A549 (cell line): ENCODE measurements at regions not wholly inside any gene's neighbourhood (a gene's known extent, or its start where the extent isn't known, plus 50 kb on each side); places are given as distances from the start of the nearest gene placed in this dataset.

Source experiments
- ATAC-seq, 2 experiments: fragments of 200-7000 bp in 1 of 2; fragments of >200 bp in 1 of 2; cut with Nextera tagmentation in 1 of 2; cut with Tn5 transposase in 1 of 2; 3 replicates each; pipeline versions ENCODE4 v1.8.0 to v1.9.1; 2018 to 2020; ENCODE audit warnings: mild to moderate bottlenecking in 1 of 2, moderate library complexity in 1 of 2
- CTCF ChIA-PET: fragments of 300-600 bp; sonication (Branson Sonifier 250); formaldehyde crosslinking; extraction: SDS; loops from one replicate; lab custom pipeline; 2021; ENCODE audit warnings: antibody characterized with exemption, inconsistent platforms; lab: Yijun Ruan, JAX
- POLR2A ChIA-PET: fragments of 350-600 bp; formaldehyde crosslinking; extraction: SDS; loops from one replicate; lab custom pipeline; 2021; ENCODE audit warnings: antibody characterized with exemption, inconsistent platforms; lab: Yijun Ruan, JAX
- DNase-seq, 2 experiments: peaks; one replicate each; pipeline versions ENCODE4 v3.0.0 to v3.0.0-alpha.2; 2011 to 2016; ENCODE audit warnings: low read depth in 1 of 2, low spot score in 1 of 2
- FAIRE-seq: peaks from 2 replicates; lab custom pipeline; 2011; peaks lifted over from hg19 to GRCh38; lab: Jason Lieb, UNC
- H3K27ac ChIP-seq, 2 experiments: fragments of >200 bp; sonication (Bioruptor Twin); formaldehyde crosslinking; 3 replicates each; pipeline ENCODE4 v1.5.1; 2016 to 2017
- H3K4me1 ChIP-seq: fragments of >200 bp; sonication (Bioruptor Twin); formaldehyde crosslinking; 3 replicates; pipeline ENCODE4 v1.6.1; 2016
- H3K4me2 ChIP-seq: fragments of >200 bp; sonication (Bioruptor Twin); formaldehyde crosslinking; 3 replicates; pipeline ENCODE4 v1.6.1; 2016
- H3K4me3 ChIP-seq: fragments of >200 bp; sonication (Bioruptor Twin); formaldehyde crosslinking; 3 replicates; pipeline ENCODE4 v1.5.1; 2016
- H3K9me3 ChIP-seq: fragments of >200 bp; sonication (Bioruptor Twin); formaldehyde crosslinking; 3 replicates; pipeline ENCODE4 v1.6.1; 2016
- CBX2 ChIP-seq: fragments of 200-600 bp; sonication (generic); IDR thresholded peaks from 2 replicates; pipeline ENCODE4 v1.6.1; 2016; ENCODE audit warnings: low read depth, mild to moderate bottlenecking, borderline replicate concordance
- CBX8 ChIP-seq: fragments of 200-600 bp; sonication (generic); IDR thresholded peaks from 2 replicates; pipeline ENCODE4 v1.6.1; 2016
- CEBPB ChIP-seq, 2 experiments: fragments of >200 bp in 1 of 2; sonication (Bioruptor Twin) in 1 of 2; formaldehyde crosslinking in 1 of 2; IDR thresholded peaks; 2 replicates each; pipeline ENCODE4 v1.6.1; 2012 to 2016
- CHD2 ChIP-seq: fragments of 150-350 bp; IDR thresholded peaks from 2 replicates; pipeline ENCODE4 v1.6.1; 2014; ENCODE audit warnings: low read length; ENCODE audit not compliant: partially characterized antibody
- EHF ChIP-seq: fragments of 250-450 bp; sonication (Bioruptor Pico); IDR thresholded peaks from 2 replicates; pipeline ENCODE4 v1.5.0; 2020; ENCODE audit warnings: mild to moderate bottlenecking
- EHMT2 ChIP-seq: fragments of 200-600 bp; sonication (generic); IDR thresholded peaks from 2 replicates; pipeline ENCODE4 v1.6.1; 2016; ENCODE audit warnings: antibody characterized with exemption, low read depth, mild to moderate bottlenecking, moderate library complexity
- EP300 ChIP-seq, 2 experiments: fragments of >200 bp; sonication (Bioruptor Twin); formaldehyde crosslinking; IDR thresholded peaks; 2 replicates in 1 of 2; 3 replicates in 1 of 2; pipeline ENCODE4 v1.6.1; 2016 to 2017
- FOSB ChIP-seq: fragments of 250-450 bp; sonication (Bioruptor Pico); IDR thresholded peaks from 2 replicates; pipeline ENCODE4 v1.5.0; 2020; ENCODE audit warnings: mild to moderate bottlenecking, moderate library complexity
- HES2 ChIP-seq: fragments of >200 bp; sonication (Bioruptor Twin); formaldehyde crosslinking; IDR thresholded peaks from 2 replicates; pipeline ENCODE4 v1.6.1; 2016
- JUNB ChIP-seq: fragments of >200 bp; sonication (Bioruptor Twin); formaldehyde crosslinking; IDR thresholded peaks from 2 replicates; pipeline ENCODE4 v1.6.1; 2016
- MAFK ChIP-seq: fragments of 450-650 bp; IDR thresholded peaks from 2 replicates; pipeline ENCODE4 v1.6.1; 2014; ENCODE audit not compliant: partially characterized antibody
- POLR2AphosphoS2 ChIP-seq: conservative IDR thresholded peaks from 2 replicates; pipeline ENCODE4 v1.6.1; 2012; ENCODE audit warnings: low read length, improper control_type of control experiment, inconsistent platforms
- REST ChIP-seq: fragments of 200-600 bp; sonication (generic); IDR thresholded peaks from 2 replicates; pipeline ENCODE4 v1.6.1; 2016; ENCODE audit warnings: antibody characterized with exemption, mild to moderate bottlenecking, moderate library complexity
- RNF2 ChIP-seq: fragments of 200-600 bp; sonication (generic); IDR thresholded peaks from 2 replicates; pipeline ENCODE4 v1.6.1; 2016; ENCODE audit warnings: low read depth, mild to moderate bottlenecking, antibody characterized with exemption, moderate library complexity, borderline replicate concordance
- USF2 ChIP-seq: fragments of 450-650 bp; IDR thresholded peaks from 2 replicates; pipeline ENCODE4 v1.6.1; 2014; ENCODE audit warnings: antibody characterized with exemption
- ZSCAN20 ChIP-seq: fragments of 250-450 bp; sonication (Bioruptor Pico); IDR thresholded peaks from 2 replicates; pipeline ENCODE4 v1.8.0; 2022; ENCODE audit warnings: mild to moderate bottlenecking, moderate library complexity
- WGBS: methylation state at CpG from one replicate; pipeline ENCODE4 v1.1.6; 2017; ENCODE audit errors: missing lambda C conversion rate; 5-methylcytosine and 5-hydroxymethylcytosine counted together

- POLR2A ChIA-PET: no interaction called here
- Histone ChIP-seq H3K4me3 (no peak overlapping the region), H3K4me1 (peaks cover 11% of the 10 kb centered on the region; the same call in 2 of the 3 replicates), H3K27ac (peak overlapping the region; percentile 61 to 75), H3K9me3 (peaks cover 15% of the 10 kb centered on the region; the same call in 2 of the 3 replicates), H3K4me2 (no peak overlapping the region; the same call in 2 of the 3 replicates)
- 53% methylated on average over 4 of the region's 4 CpGs for WGBS
- no peak for DNase-seq
- TF ChIP-seq REST (no peak), EHF (no peak), CEBPB (IDR thresholded peaks at IDR 0.05) (0 out of 4 replicates have a peak, but pooled peaks of 1 of the 2 experiments have one; percentile 13), RNF2 (no peak), CHD2 (no peak), USF2 (no peak)
- no peak for FAIRE-seq
- CTCF ChIA-PET: interaction anchor here (1.1 kb wide), 1 partner anchor 57 kb away, joined by 3 read pairs; no protein-coding TSS in a partner anchor
- ATAC-seq: no peak
These were observed 536.8 kb downstream of the MIAT start for GRCh38 chr22:27194096-27194748.

GRCh38 chr22:27195094-27195493, 537.7 kb downstream of the MIAT start:
- Histone ChIP-seq H3K4me2 (no peak overlapping the region), H3K4me1 (peaks cover 11% of the 10 kb centered on the region; the same call in 2 of the 3 replicates), H3K27ac (peak overlapping the region in 1 of 2 experiments; percentile 75; a peak in 4 of 6 replicates), H3K4me3 (no peak overlapping the region), H3K9me3 (peaks cover 15% of the 10 kb centered on the region; the same call in 2 of the 3 replicates)
- ChIA-PET CTCF (interaction anchor here (1.1 kb wide), 1 partner anchor 58 kb away, joined by 3 read pairs; no protein-coding TSS in a partner anchor), POLR2A (no interaction called here)
- no peak for FAIRE-seq
- no peak for DNase-seq
- ATAC-seq: no peak
- 90% methylated on average over 17 of the region's 20 CpGs for WGBS
- TF ChIP-seq CBX2 (no peak), MAFK (no peak), CBX8 (no peak), JUNB (no peak), EP300 (IDR thresholded peaks at IDR 0.05) (no peak)

GRCh38 chr22:27195494-27195893, 538.1 kb downstream of the MIAT start:
- Histone ChIP-seq H3K4me2 (no peak overlapping the region), H3K9me3 (peaks cover 15% of the 10 kb centered on the region; the same call in 2 of the 3 replicates), H3K4me1 (peaks cover 11% of the 10 kb centered on the region; the same call in 2 of the 3 replicates), H3K4me3 (no peak overlapping the region), H3K27ac (peak overlapping the region in 1 of 2 experiments; percentile 75; a peak in 4 of 6 replicates)
- ATAC-seq (no peak), DNase-seq (no peak), FAIRE-seq (no peak)
- WGBS: 85% methylated on average over 5 of the region's 5 CpGs
- CTCF ChIA-PET: interaction anchor here (1.1 kb wide), 1 partner anchor 58 kb away, joined by 3 read pairs; no protein-coding TSS in a partner anchor
- POLR2A ChIA-PET: no interaction called here
- TF ChIP-seq FOSB (CRISPR knock-in tag) (no peak), ZSCAN20 (CRISPR knock-in tag) (no peak), EHMT2 (no peak), POLR2AphosphoS2 (no peak), HES2 (no peak)
